ENCODE measurements at regions not wholly inside any gene's neighbourhood (a gene's known extent, or its start where the extent isn't known, plus 50 kb on each side); places are given as distances from the start of the nearest gene placed in this dataset.

- DNase-seq, result peak in 1 of 3 donors; percentile 29
Measured at GRCh38 chrX:69027181-69028005, 137.9 kb downstream of the PJA1 start.

GRCh38 chrX:69025802-69026301, 139.4 kb downstream of the PJA1 start:
- DNase-seq, result no peak

- peak; percentile 55 to 88 (median 69) for DNase-seq
Measured at GRCh38 chrX:69024931-69025330, 140.3 kb downstream of the PJA1 start.

GRCh38 chrX:69024161-69024736, 141.0 kb downstream of the PJA1 start:
- DNase-seq, result peak; percentile 33 to 85 (median 64)

- DNase-seq, result no peak
Measured at GRCh38 chrX:69022430-69022829, 142.8 kb downstream of the PJA1 start.

GRCh38 chrX:69021141-69021960, 143.9 kb downstream of the PJA1 start:
- peak in 1 of 3 donors; percentile 78 for DNase-seq

GRCh38 chrX:69020316-69020715, 144.9 kb downstream of the PJA1 start:
- no peak for DNase-seq

- DNase-seq, result peak in 1 of 3 donors; percentile 39
Measured at GRCh38 chrX:69019073-69019890, 146.0 kb downstream of the PJA1 start.

GRCh38 chrX:69018416-69019072, 146.7 kb downstream of the PJA1 start:
- DNase-seq, result peak in 1 of 3 donors; percentile 13

- DNase-seq, result peak in 1 of 3 donors; percentile 30
Measured at GRCh38 chrX:69016293-69016941, 148.8 kb downstream of the PJA1 start.

- DNase-seq, result peak in 1 of 3 donors; percentile 24
Measured at GRCh38 chrX:69015564-69016292, 149.5 kb downstream of the PJA1 start.

GRCh38 chrX:69015156-69015555, 150.1 kb downstream of the PJA1 start:
- peak in 1 of 3 donors; percentile 30 for DNase-seq

- peak in 2 of 3 donors; percentile 26 to 51 for DNase-seq
Measured at GRCh38 chrX:69014200-69014599, 151.1 kb downstream of the PJA1 start.

- no peak for DNase-seq
Measured at GRCh38 chrX:69010339-69010738, 154.9 kb downstream of the PJA1 start.

- DNase-seq, result no peak
Measured at GRCh38 chrX:69000877-69001276, 164.4 kb downstream of the PJA1 start.

- DNase-seq, result no peak
Measured at GRCh38 chrX:68999931-69000330, 165.3 kb downstream of the PJA1 start.

- no peak for DNase-seq
Measured at GRCh38 chrX:68999356-68999755, 165.9 kb downstream of the PJA1 start.

GRCh38 chrX:68998716-68999115, 166.5 kb downstream of the PJA1 start:
- DNase-seq, result no peak

GRCh38 chrX:68997911-68998310, 167.3 kb downstream of the PJA1 start:
- peak; percentile 58 to 81 (median 66) for DNase-seq
